D721Med (cell line): ENCODE measurements at regions not wholly inside any gene's neighbourhood (a gene's known extent, or its start where the extent isn't known, plus 50 kb on each side); places are given as distances from the start of the nearest gene placed in this dataset.

Experiments
- DNase-seq: peaks from one replicate; pipeline ENCODE4 v3.0.0; 2011; ENCODE audit warnings: low spot score; ENCODE audit not compliant: insufficient read length
- FAIRE-seq: peaks from 2 replicates; lab custom pipeline; 2011; peaks lifted over from hg19 to GRCh38; lab: Jason Lieb, UNC
- CTCF ChIP-seq: IDR thresholded peaks from 2 replicates; pipeline ENCODE4 v1.5.1; 2012; ENCODE audit warnings: mild to moderate bottlenecking, control low read depth; ENCODE audit not compliant: insufficient read depth; ENCODE audit errors: missing control alignments

GRCh38 chr4:35459045-35459444 is 785.3 kb downstream of the ARAP2 start:
- no peak for TF ChIP-seq CTCF
- FAIRE-seq (no peak), DNase-seq (no peak)

- no peak for FAIRE-seq
- DNase-seq, result no peak
- TF ChIP-seq CTCF, result no peak
Observed at GRCh38 chr4:35461931-35462659, 782.2 kb downstream of the ARAP2 start.

- TF ChIP-seq CTCF, result no peak
- no peak for DNase-seq
- peak; percentile 68 for FAIRE-seq
Observed at GRCh38 chr4:35463251-35463952, 780.9 kb downstream of the ARAP2 start.

- no peak for DNase-seq
- no peak for TF ChIP-seq CTCF
- FAIRE-seq, result no peak
Observed at GRCh38 chr4:35464964-35465528, 779.3 kb downstream of the ARAP2 start.

- no peak for TF ChIP-seq CTCF
- no peak for FAIRE-seq
- no peak for DNase-seq
Observed at GRCh38 chr4:35491093-35491492, 753.2 kb downstream of the ARAP2 start.

- no peak for FAIRE-seq
- no peak for DNase-seq
- no peak for TF ChIP-seq CTCF
Observed at GRCh38 chr4:35493977-35494376, 750.3 kb downstream of the ARAP2 start.
